Stimulated activated naive B cell treated with anti-CD40 and anti-IgM and Interleukin-4, amounts not matched to agents 10 μg/mL and 1 μg/mL and 100 μg/mL, for 72 hours (primary cell): ENCODE measurements at regions not wholly inside any gene's neighbourhood (a gene's known extent, or its start where the extent isn't known, plus 50 kb on each side); places are given as distances from the start of the nearest gene placed in this dataset.
"Not testable (repeated sequence)": the region's sequence is repeated elsewhere in the genome, so short reads cannot be mapped to it uniquely, and the experiment has no call there.

Source experiments
- ATAC-seq, 2 donors: fragments of 150-1000 bp; cut with Tn5 transposase; replicated peaks; 2 replicates each; pipeline ENCODE4 v1.10.0; 2021; ENCODE audit warnings: moderate library complexity in 1 of 2
- DNase-seq: peaks from one replicate; pipeline ENCODE4 v3.0.0; 2021
- H3K27ac Mint-ChIP-seq: one replicate; pipeline ENCODE4 v1.8.0; 2022; ENCODE audit warnings: mild to moderate bottlenecking, mixed read lengths
- H3K27me3 Mint-ChIP-seq, 2 donors: one replicate each; pipeline ENCODE4 v1.8.0; 2022; ENCODE audit warnings: mixed read lengths in 2 of 2
- H3K36me3 Mint-ChIP-seq, 2 donors: one replicate each; pipeline ENCODE4 v1.8.0; 2022; ENCODE audit warnings: mixed read lengths in 2 of 2, mild to moderate bottlenecking in 1 of 2
- H3K4me1 Mint-ChIP-seq, 2 donors: one replicate each; pipeline ENCODE4 v1.8.0; 2022; ENCODE audit warnings: mixed read lengths in 2 of 2, mild to moderate bottlenecking in 1 of 2
- H3K4me3 Mint-ChIP-seq, 2 donors: one replicate each; pipeline ENCODE4 v1.8.0; 2022; ENCODE audit warnings: mild to moderate bottlenecking in 2 of 2, mixed read lengths in 2 of 2, moderate library complexity in 1 of 2
- H3K9me3 Mint-ChIP-seq, 2 donors: one replicate each; pipeline ENCODE4 v1.8.0; 2022; ENCODE audit warnings: mixed read lengths in 2 of 2, mild to moderate bottlenecking in 1 of 2

DNA sequence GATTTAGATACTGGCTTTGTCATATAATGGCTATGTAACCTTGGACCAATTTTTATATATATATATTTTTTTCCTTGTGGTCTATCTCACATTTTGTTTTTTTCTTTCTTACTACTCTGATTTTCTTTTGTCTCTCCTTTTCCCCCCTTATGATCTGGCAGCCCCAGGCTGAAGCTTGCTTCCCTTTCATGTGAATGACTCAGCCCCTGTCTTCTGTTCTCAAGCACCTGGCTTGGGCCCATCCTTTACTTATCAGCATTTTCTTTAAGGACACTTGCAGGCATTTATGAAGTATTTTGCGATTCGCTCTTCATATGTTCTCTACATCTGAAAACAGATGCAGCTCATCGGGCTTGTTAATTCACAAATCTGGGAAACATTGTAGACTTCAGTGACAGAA is 163.6 kb downstream of the SPRY2 start:
- no peaks in the 10 kb centered on the region for H3K9me3 Mint-ChIP-seq
- no peak for DNase-seq
- H3K27me3 Mint-ChIP-seq = no peaks in the 10 kb centered on the region
- H3K4me1 Mint-ChIP-seq = no peaks in the 10 kb centered on the region
- no peak for ATAC-seq
- no peak overlapping the region for H3K27ac Mint-ChIP-seq
- no peak overlapping the region for H3K4me3 Mint-ChIP-seq
- H3K36me3 Mint-ChIP-seq = no peaks in the 10 kb centered on the region

DNA sequence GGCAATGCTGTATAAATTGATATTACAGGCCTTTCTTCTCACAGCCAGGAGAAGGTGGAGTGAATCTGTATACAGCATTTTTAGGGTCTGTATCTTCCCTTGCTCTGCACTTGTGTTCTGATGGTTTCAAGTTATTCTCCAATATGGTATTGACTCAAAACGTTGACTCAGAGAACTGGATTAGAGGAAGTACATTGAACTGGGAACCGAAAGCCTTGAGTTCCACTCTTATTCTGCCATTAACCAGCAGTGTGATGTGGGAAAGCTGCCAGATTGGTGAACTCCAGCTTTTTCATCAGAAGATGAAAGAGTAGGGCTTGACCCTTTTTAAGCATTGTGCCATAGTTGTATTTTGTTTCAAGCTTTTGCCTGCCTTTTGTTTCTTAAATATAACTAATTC is 167.7 kb downstream of the SPRY2 start:
- Mint-ChIP-seq H3K4me3 (no peak overlapping the region), H3K36me3 (no peaks in the 10 kb centered on the region), H3K4me1 (peaks cover 3 to 10% of the 10 kb centered on the region in 2 donors), H3K27ac (no peak overlapping the region), H3K27me3 (no peaks in the 10 kb centered on the region), H3K9me3 (no peaks in the 10 kb centered on the region)
- ATAC-seq (peak; percentile 53 to 60), DNase-seq (no peak)

DNA sequence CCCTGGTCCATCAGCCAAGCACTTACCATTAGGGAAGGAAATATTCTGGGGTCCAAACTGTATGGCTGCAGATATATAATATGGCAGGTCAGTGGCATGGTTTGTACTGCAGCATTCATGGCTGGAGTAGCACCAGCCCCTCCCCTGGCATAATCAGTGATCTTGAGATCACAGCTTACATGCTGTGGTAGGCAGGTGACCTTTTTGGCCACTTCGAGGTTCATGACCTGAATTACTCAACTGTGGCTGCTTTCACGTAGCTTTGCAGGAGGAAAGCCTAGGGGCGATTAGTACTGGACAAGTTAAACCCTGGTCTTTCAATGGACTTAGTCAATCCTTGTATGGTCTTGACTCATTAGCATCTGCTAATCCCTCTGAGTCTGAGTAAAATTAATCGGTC is 169.8 kb downstream of the SPRY2 start:
- Mint-ChIP-seq H3K4me3 (no peak overlapping the region), H3K27ac (no peak overlapping the region), H3K9me3 (no peaks in the 10 kb centered on the region), H3K4me1 (peaks cover 3 to 14% of the 10 kb centered on the region in 2 donors), H3K36me3 (no peaks in the 10 kb centered on the region), H3K27me3 (no peaks in the 10 kb centered on the region)
- peak in 1 of 2 donors; percentile 30 for ATAC-seq
- DNase-seq = no peak

DNA sequence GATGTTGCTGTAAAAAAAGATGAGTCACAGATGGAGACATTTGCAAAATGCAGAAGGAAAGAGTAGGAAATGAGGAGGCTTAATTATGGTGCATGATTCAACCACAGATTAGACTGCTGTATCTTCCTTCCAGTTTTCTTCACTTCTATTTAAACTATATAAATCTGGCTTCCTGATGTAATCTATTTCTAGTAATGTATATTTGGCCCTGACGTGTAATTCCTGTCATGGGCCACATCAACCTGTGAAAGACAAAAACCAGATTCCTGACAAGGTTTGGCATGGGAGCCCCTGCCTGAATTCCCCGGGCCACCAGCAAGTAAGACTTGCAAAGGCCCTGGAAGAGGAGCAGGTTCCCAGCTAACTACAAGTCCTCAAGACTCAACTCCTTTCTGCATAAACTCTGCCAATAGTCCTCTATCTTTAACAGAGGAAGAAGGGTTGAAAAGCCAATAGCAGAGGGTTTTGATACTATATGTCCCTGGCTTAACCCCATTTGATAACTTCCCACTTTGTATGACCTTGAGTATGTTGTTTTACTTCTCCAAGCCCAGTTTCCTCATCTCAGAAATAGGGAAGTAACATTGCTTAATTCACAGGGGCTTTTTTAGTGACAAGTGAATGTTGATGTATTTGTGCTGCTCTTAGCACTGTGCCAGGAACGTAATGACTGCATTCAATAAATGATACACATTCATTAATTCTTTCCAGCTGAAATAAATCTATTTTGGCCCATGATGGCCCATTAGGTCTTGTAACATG is 172.7 kb downstream of the SPRY2 start:
- ATAC-seq (peak; percentile 72 to 80), DNase-seq (no peak)
- Mint-ChIP-seq H3K9me3 (peaks cover 0 to 4% of the 10 kb centered on the region in 2 donors), H3K27ac (no peak overlapping the region), H3K4me3 (no peak overlapping the region), H3K27me3 (no peaks in the 10 kb centered on the region), H3K36me3 (no peaks in the 10 kb centered on the region), H3K4me1 (peaks cover 3 to 14% of the 10 kb centered on the region in 2 donors)

DNA sequence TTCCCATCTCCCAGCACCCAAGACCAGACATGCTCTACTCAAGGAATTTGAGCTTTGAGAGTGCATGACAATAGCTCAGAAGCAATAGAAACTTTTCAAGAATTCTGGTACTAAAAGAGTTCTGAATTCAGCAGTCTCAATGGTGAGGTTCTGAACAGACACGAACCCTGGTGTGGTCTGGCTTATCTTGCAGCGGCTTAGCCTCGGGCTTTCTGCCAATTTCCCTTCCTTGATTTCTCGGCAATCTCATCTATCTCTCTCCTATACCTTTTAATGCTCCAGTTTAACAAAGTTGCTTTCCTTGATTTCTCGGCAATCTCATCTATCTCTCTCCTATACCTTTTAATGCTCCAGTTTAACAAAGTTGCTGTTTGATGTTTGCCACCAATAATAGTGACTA is 174.6 kb downstream of the SPRY2 start:
- H3K27ac Mint-ChIP-seq = no peak overlapping the region
- ATAC-seq (no peak), DNase-seq (no peak)
- peaks cover 4 to 14% of the 10 kb centered on the region in 2 donors for H3K4me1 Mint-ChIP-seq
- no peaks in the 10 kb centered on the region for H3K27me3 Mint-ChIP-seq
- no peaks in the 10 kb centered on the region for H3K36me3 Mint-ChIP-seq
- H3K9me3 Mint-ChIP-seq = peaks cover 0 to 4% of the 10 kb centered on the region in 2 donors
- no peak overlapping the region for H3K4me3 Mint-ChIP-seq

DNA sequence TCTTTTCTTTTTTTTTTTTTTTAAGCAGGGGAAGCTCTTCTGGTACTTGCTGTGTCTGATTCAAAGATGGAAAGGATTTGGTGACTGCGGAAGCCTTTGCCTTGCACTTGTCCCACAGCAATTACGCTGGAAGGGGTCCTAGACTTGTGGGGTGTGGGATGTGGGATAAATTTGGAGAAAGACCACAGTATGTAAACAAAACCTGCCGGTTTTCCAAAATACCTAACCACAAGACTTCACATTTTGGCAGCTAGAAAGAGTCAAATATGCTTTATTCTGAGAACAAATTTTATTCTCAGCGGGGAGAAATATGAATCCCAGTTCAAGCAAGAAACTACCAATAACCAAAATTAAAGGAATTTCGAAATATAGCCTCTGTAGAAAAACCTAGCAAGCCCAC is 176.5 kb downstream of the SPRY2 start:
- Mint-ChIP-seq H3K36me3 (no peaks in the 10 kb centered on the region), H3K27ac (no peak overlapping the region), H3K9me3 (peaks cover 0 to 4% of the 10 kb centered on the region in 2 donors), H3K27me3 (no peaks in the 10 kb centered on the region), H3K4me3 (no peak overlapping the region), H3K4me1 (peaks cover 6 to 14% of the 10 kb centered on the region in 2 donors)
- no peak for DNase-seq
- ATAC-seq = no peak

DNA sequence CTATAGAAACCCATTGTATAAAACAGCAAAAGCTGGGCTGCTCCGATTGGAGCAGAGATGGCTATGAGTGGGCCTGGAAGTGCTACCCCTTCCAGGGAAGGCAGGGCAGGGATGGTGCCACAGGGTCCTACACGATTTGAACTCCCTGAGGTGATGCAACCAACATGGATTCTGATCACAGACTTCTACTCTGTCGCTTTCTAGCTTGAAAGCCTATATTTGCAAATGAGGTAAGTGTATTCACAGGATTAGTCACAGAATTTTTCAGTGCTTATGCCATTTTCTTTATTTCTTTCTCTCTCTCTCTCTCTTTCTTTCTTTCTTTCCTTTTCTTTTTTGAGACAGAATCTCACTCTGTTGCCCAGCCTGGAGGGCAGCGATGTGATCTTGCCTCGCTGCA is 179.0 kb downstream of the SPRY2 start:
- DNase-seq (no peak), ATAC-seq (no peak)
- Mint-ChIP-seq H3K27me3 (no peaks in the 10 kb centered on the region), H3K9me3 (peaks cover 0 to 4% of the 10 kb centered on the region in 2 donors), H3K4me1 (peaks cover 0 to 3% of the 10 kb centered on the region in 2 donors), H3K4me3 (no peak overlapping the region), H3K36me3 (no peaks in the 10 kb centered on the region), H3K27ac (no peak overlapping the region)

DNA sequence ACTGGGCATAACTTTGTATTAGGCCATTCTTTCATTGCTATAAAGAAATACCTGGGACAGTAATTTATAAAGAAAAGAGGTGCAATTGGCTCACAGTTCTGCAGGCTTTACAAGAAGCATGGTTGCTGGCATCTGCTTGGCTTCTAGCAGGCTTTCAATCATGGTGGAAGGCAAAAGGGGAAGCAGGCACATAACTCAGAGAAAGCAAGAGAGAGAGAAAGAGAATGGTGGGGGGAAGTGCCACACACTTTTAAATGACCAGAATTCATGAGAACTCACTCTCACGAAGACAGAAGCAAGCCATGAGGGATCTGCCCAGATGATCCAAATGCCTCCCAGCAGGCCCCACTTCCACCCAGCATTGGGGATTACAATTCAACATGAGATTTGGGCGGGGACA is 179.7 kb downstream of the SPRY2 start:
- no peak overlapping the region for H3K27ac Mint-ChIP-seq
- H3K9me3 Mint-ChIP-seq = peaks cover 0 to 4% of the 10 kb centered on the region in 2 donors
- peaks cover 0 to 3% of the 10 kb centered on the region in 2 donors for H3K4me1 Mint-ChIP-seq
- H3K27me3 Mint-ChIP-seq = no peaks in the 10 kb centered on the region
- DNase-seq = no peak
- H3K4me3 Mint-ChIP-seq = no peak overlapping the region
- peak; percentile 56 to 78 for ATAC-seq
- no peaks in the 10 kb centered on the region for H3K36me3 Mint-ChIP-seq

DNA sequence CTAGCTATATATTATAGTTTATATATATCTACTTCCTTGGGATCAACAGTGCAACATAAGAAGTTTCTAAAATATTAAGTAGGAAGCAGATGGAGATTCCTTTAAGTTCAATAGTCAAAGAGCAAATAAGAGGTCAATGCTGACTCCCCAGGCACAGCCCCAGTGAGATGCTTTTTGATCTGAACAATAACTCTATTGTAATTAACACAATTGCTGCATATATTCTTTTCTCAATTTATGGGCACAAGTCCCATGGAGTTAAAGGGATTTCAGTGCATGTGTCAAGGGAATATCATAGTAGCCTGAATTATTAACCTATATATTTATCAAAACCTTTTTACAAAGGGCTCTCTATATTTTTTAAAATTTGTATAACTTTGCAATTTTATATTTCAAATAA is 180.8 kb downstream of the SPRY2 start:
- ATAC-seq = no peak
- H3K4me3 Mint-ChIP-seq = no peak overlapping the region
- H3K27ac Mint-ChIP-seq = no peak overlapping the region

DNA sequence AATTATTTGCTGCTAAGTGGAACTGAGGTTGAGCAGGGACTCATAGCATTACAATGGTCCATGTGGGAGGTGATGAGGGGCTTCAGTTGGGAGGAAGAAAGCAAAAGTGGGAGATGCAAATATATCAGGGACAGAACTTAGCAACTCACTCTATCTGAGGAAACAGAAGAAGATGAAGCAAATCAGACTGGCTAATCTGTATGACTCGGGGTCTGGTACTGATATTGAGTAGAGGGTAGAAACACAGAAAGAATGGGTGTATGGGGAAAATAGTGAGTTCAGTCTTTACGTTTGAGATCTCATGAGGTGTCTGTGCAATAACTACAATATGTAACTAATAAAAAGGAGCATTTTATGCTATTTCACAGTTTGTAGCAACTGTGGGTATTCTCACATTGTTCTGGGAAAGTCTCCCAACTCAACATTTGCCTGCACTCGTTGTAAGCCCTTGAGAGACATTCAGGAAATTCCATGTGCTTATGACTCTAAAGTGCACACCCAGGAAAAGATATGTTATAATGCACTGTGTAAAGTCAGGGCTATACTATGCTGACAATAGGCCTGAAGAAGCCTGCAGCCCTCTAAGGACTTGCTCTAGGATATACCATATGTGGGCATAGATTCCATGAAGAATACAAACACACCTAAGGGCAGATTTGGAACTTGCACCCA is 183.5 kb downstream of the SPRY2 start:
- no peaks in the 10 kb centered on the region for H3K9me3 Mint-ChIP-seq
- no peak overlapping the region for H3K4me3 Mint-ChIP-seq
- no peaks in the 10 kb centered on the region for H3K27me3 Mint-ChIP-seq
- DNase-seq (no peak), ATAC-seq (no peak)
- no peak overlapping the region for H3K27ac Mint-ChIP-seq
- peaks cover 0 to 3% of the 10 kb centered on the region in 2 donors for H3K4me1 Mint-ChIP-seq
- no peaks in the 10 kb centered on the region for H3K36me3 Mint-ChIP-seq

More for the DNA sequence above, 180.8 kb downstream of the SPRY2 start:
- peaks cover 0 to 4% of the 10 kb centered on the region in 2 donors for H3K9me3 Mint-ChIP-seq
- H3K4me1 Mint-ChIP-seq = peaks cover 0 to 3% of the 10 kb centered on the region in 2 donors
- no peaks in the 10 kb centered on the region for H3K27me3 Mint-ChIP-seq
- no peaks in the 10 kb centered on the region for H3K36me3 Mint-ChIP-seq
- DNase-seq = no peak

DNA sequence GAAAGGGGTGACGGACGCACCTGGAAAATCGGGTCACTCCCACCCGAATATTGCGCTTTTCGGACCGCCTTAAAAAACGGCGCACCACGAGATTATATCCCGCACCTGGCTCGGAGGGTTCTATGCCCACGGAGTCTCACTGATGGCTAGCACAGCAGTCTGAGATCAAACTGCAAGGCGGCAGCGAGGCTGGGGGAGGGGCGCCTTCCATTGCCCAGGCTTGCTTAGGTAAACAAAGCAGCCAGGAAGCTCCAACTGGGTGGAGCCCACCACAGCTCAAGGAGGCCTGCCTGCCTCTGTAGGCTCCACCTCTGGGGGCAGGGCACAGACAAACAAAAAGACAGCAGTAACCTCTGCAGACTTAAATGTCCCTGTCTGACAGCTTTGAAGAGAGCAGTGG is 188.8 kb downstream of the SPRY2 start:
- H3K36me3 Mint-ChIP-seq, H3K4me3 Mint-ChIP-seq, H3K4me1 Mint-ChIP-seq, H3K9me3 Mint-ChIP-seq, DNase-seq, ATAC-seq, H3K27ac Mint-ChIP-seq, H3K27me3 Mint-ChIP-seq: not testable (repeated sequence)

DNA sequence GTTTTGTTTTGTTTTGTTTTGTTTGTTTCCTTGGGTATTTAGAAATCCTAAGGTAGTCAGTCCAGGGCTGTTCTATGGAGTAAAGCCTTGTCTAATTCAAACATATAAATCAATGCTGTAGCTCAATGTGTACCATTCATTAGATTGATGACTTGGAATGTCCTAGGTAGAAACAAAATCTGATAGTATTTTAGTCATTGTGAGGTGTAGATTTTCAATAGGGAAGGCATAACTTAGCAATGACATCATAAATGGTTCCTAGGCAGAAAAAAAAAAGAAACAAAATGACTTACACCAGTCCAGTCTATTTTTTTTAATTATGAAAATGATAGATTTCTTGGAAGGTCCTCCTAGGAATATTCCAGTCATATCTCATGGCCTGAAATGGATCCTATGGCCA is 189.9 kb downstream of the SPRY2 start:
- ATAC-seq = no peak
- Mint-ChIP-seq H3K36me3 (no peaks in the 10 kb centered on the region), H3K27ac (no peak overlapping the region), H3K4me1 (no peaks in the 10 kb centered on the region), H3K27me3 (no peaks in the 10 kb centered on the region), H3K9me3 (no peaks in the 10 kb centered on the region), H3K4me3 (no peak overlapping the region)
- no peak for DNase-seq

DNA sequence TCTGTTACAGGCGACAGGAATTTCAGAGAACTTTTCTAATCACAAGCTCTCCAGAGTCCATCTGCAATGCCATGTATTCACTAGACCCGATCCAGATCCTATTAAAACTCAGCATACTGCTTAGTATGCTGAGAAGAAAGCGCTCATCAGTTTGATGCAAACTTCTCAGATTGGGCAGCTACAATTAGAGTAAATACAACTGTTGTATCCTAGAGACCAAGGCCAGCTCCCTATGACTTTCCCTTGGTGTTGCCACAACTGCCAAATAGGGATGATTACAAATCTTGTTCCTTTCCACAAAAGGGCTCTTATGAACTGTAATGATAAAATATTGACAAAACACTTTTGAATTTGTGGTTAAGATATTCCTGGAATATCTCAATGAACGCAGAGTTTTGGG is 191.2 kb downstream of the SPRY2 start:
- H3K9me3 Mint-ChIP-seq = no peaks in the 10 kb centered on the region
- no peak overlapping the region for H3K4me3 Mint-ChIP-seq
- no peaks in the 10 kb centered on the region for H3K36me3 Mint-ChIP-seq
- no peak overlapping the region for H3K27ac Mint-ChIP-seq
- no peaks in the 10 kb centered on the region for H3K4me1 Mint-ChIP-seq
- ATAC-seq (no peak), DNase-seq (no peak)
- H3K27me3 Mint-ChIP-seq = no peaks in the 10 kb centered on the region

DNA sequence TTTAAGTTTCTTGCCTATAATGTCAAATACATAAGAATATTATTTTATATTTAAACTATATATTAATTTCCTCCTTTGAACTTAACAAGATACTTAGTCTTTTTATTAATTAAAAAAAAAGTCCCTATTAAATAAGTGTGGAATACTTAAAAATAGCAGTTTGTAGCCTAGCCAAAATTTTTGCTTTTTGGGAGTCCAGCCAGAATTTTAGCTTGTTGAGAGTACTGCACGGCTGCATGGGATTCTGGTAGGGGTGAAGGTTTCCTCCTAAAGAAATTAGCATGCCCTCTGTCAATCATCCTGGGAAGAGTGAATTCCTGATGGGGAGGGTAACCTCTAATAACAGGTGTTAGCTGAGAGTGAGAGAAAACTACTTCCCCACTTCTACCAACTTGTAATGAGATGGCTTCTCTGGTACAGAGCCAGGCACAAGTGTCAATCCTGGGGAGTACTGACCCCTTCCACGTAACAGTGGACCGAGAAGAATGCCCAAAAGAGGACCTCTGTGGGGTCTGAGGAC is 195.7 kb downstream of the SPRY2 start:
- Mint-ChIP-seq H3K4me3 (no peak overlapping the region), H3K27ac (no peak overlapping the region), H3K36me3 (no peaks in the 10 kb centered on the region), H3K4me1 (peaks cover 0 to 5% of the 10 kb centered on the region in 2 donors), H3K27me3 (no peaks in the 10 kb centered on the region), H3K9me3 (no peaks in the 10 kb centered on the region)
- DNase-seq (no peak), ATAC-seq (no peak)

DNA sequence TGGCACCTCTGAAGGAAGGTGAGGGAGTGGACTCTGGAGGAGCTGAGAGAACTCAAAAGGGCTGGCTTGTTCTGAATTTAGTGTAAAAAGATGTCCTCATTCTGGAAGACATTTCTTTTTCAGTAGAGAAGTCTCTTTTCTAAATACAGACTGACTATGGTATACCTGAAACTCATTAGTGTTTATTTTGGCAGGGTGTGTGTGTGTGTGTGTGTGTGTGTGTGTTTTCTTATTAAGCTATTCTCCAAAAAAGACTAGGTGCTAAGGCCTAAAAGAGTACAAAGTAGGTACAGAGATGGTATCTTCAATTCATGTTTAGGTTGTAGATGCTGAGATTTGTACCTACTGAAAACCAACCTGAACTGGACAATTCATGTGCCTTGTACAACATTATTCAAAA is 196.4 kb downstream of the SPRY2 start:
- ATAC-seq = no peak
- Mint-ChIP-seq H3K27me3 (no peaks in the 10 kb centered on the region), H3K36me3 (no peaks in the 10 kb centered on the region), H3K9me3 (no peaks in the 10 kb centered on the region), H3K4me3 (no peak overlapping the region), H3K27ac (no peak overlapping the region), H3K4me1 (peaks cover 0 to 9% of the 10 kb centered on the region in 2 donors)
- no peak for DNase-seq
